ENCODE measurements at regions not wholly inside any gene's neighbourhood (a gene's known extent, or its start where the extent isn't known, plus 50 kb on each side); places are given as distances from the start of the nearest gene placed in this dataset.

DNA sequence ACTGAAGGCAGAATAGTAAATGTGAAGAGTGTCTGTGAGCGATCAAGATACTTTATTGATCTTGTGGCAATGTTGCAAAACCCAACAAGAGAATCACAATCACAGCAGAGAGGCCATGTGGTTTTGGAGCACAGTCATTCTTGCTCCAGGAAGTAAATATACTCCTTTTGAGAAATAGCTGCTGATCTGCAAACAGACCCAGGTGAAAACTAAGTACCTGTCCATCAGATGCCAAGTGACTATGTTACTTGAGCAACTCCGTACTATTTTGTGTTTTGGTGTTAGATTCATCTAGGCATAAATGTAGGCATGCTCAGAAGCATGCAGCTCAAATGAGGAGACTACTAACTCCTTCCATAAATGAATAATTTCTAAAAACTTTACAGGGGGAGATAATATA lies 627.9 kb downstream of the ZBBX start:
- no TSS peak for BruUV-seq (replicated peaks)
- ChIA-PET CTCF (no interaction called here), POLR2A (ENCODE audit: unreplicated experiment) (no interaction called here)
- TF ChIP-seq MAZ (IDR thresholded peaks at IDR 0.05; ENCODE audit: borderline replicate concordance, low read depth, low read length) (no peak), RFX5 (IDR thresholded peaks at IDR 0.05; ENCODE audit: low read depth, low read length) (no peak)
- H3K36me3 ChIP-seq (ENCODE audit: control insufficient read depth, insufficient read depth, low read length): no peaks in the 10 kb centered on the region
- H3K23ac ChIP-seq (ENCODE audit: low read depth, low read length): no peak overlapping the region
- no peak overlapping the region for H3K9ac ChIP-seq (ENCODE audit: low read depth, low read length)
- no peak overlapping the region for H2BK120ac ChIP-seq (ENCODE audit: low read depth, low read length)
- no peak overlapping the region for H3K4me3 ChIP-seq (ENCODE audit: insufficient read depth, low read depth, low read length)
- WGBS, 2 experiments (ENCODE audit: extremely low coverage in 2 of 2, insufficient read length in 1 of 2): no CpG with 5 or more reads among the region's 2 CpGs
- no peak overlapping the region for H3K27ac ChIP-seq (ENCODE audit: insufficient read depth, low read length)
- H3K27me3 ChIP-seq (ENCODE audit: control insufficient read depth, insufficient read depth, low read length): no peaks in the 10 kb centered on the region
- H2AK5ac ChIP-seq (ENCODE audit: low read depth, low read length): no peak overlapping the region
- H3K14ac ChIP-seq (replicated peaks; ENCODE audit: low read depth, low read length): no peak overlapping the region
- intact Hi-C loops (cut with micrococcal nuclease): no loop called here
- H3K9me3 ChIP-seq (ENCODE audit: control insufficient read depth, insufficient read depth, low read length): no peaks in the 10 kb centered on the region
- H4K20me1 ChIP-seq (ENCODE audit: insufficient read depth, low read length): no peaks in the 10 kb centered on the region
- H3K4me1 ChIP-seq (ENCODE audit: control insufficient read depth, insufficient read depth, low read length): no peaks in the 10 kb centered on the region
- no peak overlapping the region for H2BK5ac ChIP-seq (ENCODE audit: low read depth, low read length, poor library complexity, severe bottlenecking)
- no peak overlapping the region for H2BK20ac ChIP-seq (ENCODE audit: low read depth, low read length)
- no peak overlapping the region for H2AK9ac ChIP-seq (replicated peaks; ENCODE audit: low read depth, low read length, poor library complexity)
- no peak overlapping the region for H4K5ac ChIP-seq (ENCODE audit: low read depth, low read length)
- H4K8ac ChIP-seq (ENCODE audit: low read depth in 2 of 2, low read length in 2 of 2): no peak overlapping the region
- H3K18ac ChIP-seq (ENCODE audit: low read depth, low read length): no peak overlapping the region
- H2AFZ ChIP-seq (replicated peaks; ENCODE audit: low read length, poor library complexity): no peak overlapping the region
- H2BK15ac ChIP-seq (ENCODE audit: low read depth, low read length): no peak overlapping the region
- no peaks in the 10 kb centered on the region for H3K79me1 ChIP-seq (ENCODE audit: low read depth in 1 of 2, low read length in 2 of 2)
- DNase-seq (no peak), ATAC-seq (ENCODE audit: low read depth) (no peak)
- H3K4me2 ChIP-seq (ENCODE audit: low read depth, low read length): no peak overlapping the region
- no peak overlapping the region for H3K4ac ChIP-seq (ENCODE audit: low read depth, low read length)
- dilution Hi-C loops (cut with HindIII; ENCODE audit: low sequenced_read_pairs, unreplicated experiment): no loop called here
- H3K9me1 ChIP-seq (ENCODE audit: insufficient read depth, low read length): no peaks in the 10 kb centered on the region
- H3K56ac ChIP-seq (ENCODE audit: extremely low read depth, insufficient read depth, low read length): no peak overlapping the region
- in situ Hi-C loops (cut with MboI; ENCODE audit: low sequenced_read_pairs): no loop called here
- H4K91ac ChIP-seq (ENCODE audit: insufficient read depth, low read depth, low read length): no peak overlapping the region

Measured in IMR-90 (cell line).